Coronary artery (tissue), 2 donors: ENCODE measurements at regions not wholly inside any gene's neighbourhood (a gene's known extent, or its start where the extent isn't known, plus 50 kb on each side); places are given as distances from the start of the nearest gene placed in this dataset.

Experiments
- DNase-seq: peaks from one replicate; pipeline ENCODE4 v3.0.0-alpha.2; 2017; ENCODE audit warnings: low spot score
- H3K27ac ChIP-seq, 2 donors: fragments of 200-600 bp; sonication (generic); one replicate each; pipeline ENCODE4 v1.5.1; 2016 to 2019
- H3K4me3 ChIP-seq: fragments of 200-600 bp; sonication (generic); 2 replicates; pipeline ENCODE4 v1.5.1; 2016; ENCODE audit warnings: mild to moderate bottlenecking, moderate library complexity
- TF ChIP-seq, protein P1 (sequence below): fragments of 200-600 bp; sonication (generic); IDR thresholded peaks from one replicate; pipeline ENCODE4 v1.5.1; 2019; ENCODE audit warnings: antibody characterized with exemption

DNA sequence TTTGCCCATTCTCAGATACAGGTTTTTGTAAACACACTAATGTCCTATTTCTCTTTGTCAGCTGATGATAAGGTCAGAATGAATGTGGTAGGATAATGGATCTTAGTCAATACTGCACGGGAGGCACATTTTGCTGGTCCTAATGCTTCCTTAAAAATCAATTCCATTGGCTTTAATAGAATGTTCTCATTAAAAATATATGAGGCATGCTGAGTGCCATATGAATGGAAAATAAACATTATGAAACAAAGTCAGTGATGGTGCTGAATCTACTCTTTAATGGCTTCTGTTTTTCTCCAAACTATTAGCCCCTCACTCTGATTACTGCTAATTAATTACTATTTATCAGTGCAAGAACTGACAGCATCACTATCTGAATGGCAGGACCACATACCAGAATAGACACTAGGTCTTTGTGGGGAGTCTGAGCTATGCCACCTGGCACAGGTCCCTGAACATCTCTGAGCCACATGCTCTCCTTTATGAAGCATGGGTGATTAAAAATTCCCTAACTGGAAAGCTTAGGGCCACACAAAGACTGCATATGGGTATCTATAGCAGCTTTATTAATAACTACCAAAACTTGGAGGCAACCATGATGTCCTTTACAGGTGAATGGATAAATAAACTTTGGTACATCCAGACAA is 278.9 kb downstream of the MEX3B start:
- no peak overlapping the region for H3K27ac ChIP-seq
- no peak overlapping the region for H3K4me3 ChIP-seq
- TF ChIP-seq, protein P1, sequence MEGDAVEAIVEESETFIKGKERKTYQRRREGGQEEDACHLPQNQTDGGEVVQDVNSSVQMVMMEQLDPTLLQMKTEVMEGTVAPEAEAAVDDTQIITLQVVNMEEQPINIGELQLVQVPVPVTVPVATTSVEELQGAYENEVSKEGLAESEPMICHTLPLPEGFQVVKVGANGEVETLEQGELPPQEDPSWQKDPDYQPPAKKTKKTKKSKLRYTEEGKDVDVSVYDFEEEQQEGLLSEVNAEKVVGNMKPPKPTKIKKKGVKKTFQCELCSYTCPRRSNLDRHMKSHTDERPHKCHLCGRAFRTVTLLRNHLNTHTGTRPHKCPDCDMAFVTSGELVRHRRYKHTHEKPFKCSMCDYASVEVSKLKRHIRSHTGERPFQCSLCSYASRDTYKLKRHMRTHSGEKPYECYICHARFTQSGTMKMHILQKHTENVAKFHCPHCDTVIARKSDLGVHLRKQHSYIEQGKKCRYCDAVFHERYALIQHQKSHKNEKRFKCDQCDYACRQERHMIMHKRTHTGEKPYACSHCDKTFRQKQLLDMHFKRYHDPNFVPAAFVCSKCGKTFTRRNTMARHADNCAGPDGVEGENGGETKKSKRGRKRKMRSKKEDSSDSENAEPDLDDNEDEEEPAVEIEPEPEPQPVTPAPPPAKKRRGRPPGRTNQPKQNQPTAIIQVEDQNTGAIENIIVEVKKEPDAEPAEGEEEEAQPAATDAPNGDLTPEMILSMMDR = no peak
- no peak for DNase-seq

DNA sequence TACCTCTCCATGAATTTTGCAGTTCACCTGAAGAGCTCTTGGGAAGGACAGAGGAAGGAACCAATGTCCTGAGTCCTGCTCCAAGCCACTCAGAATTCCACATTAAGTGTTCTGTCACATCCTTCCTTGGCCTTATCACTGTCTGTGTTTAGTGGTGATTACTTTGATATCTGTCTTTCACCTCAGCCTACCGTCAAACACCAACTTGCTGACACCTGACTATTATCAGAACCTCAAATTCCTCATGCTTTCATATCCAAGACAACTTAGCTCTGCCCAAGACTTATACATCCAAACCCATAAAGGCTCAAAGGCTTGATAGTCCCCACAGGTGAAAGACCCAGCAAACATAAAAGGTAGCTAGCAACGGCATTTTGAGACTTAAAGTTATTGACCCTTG is 280.0 kb downstream of the MEX3B start:
- no peak for DNase-seq
- TF ChIP-seq, protein P1 = no peak
- H3K27ac ChIP-seq = no peak overlapping the region
- no peak overlapping the region for H3K4me3 ChIP-seq

DNA sequence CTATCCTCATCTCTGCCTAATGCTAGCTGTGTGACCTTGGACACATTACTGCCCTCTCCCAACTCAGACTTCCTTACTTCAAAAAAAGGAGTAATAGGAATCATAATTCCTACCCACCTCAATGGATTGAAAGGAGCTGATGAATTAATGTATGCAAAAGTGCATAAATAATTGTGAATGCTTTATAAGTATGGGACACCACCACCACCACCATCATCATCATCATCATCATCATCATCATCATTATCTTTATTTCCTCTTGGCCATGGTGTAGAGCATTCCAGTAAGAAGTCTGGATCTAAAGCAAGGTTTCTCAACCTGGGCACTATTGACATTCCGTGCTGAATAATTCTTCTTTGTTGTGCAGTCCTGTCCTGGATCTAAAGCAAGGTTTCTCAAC is 282.5 kb downstream of the MEX3B start:
- no peak for DNase-seq
- TF ChIP-seq, protein P1 = no peak
- Histone ChIP-seq H3K4me3 (no peak overlapping the region), H3K27ac (no peak overlapping the region)

DNA sequence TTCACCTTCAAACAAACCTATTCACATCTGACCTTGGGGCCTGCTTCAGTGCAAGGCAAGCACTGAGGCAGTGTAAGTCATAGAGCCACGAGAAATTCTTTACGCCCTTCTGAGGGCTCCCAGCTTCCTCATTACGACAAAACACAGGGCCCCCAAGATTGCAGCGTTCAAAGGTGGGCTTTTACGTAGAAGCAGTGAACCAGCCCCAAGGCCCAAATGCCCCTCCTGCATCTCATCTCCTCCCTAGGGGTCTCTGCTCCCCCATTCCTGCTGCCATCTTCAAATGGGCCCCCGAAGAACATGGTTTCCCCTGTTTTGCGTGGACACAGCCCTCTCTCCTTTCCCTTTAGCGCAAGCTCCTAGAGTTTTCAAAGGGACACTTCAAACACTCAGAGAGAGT is 285.1 kb downstream of the MEX3B start:
- Histone ChIP-seq H3K27ac (no peak overlapping the region), H3K4me3 (no peak overlapping the region)
- TF ChIP-seq, protein P1 = no peak
- DNase-seq = no peak

DNA sequence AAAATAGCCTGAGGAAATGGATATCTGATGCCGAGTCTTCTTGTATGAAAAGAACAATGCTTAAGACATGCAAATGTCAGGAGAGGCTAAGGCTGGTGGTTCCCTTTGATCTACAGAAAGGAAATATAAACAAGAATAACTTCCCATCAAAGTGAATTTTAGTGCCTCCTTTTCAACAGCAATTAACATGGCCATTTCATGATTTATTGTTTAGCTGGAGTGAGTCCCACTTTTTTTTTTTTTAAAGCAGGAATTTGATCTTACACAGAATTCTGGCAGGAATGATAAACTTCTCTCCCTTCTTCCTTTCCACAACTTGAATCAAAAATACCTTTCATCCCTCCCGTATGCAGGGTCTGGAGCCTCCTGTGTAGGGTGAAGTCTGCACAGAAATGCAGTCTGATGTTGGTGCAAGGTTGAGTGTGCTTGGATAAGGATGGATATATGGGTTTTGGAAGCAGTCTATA is 287.0 kb downstream of the MEX3B start:
- no peak overlapping the region for H3K27ac ChIP-seq
- H3K4me3 ChIP-seq = no peak overlapping the region
- TF ChIP-seq, protein P1 = no peak
- no peak for DNase-seq

DNA sequence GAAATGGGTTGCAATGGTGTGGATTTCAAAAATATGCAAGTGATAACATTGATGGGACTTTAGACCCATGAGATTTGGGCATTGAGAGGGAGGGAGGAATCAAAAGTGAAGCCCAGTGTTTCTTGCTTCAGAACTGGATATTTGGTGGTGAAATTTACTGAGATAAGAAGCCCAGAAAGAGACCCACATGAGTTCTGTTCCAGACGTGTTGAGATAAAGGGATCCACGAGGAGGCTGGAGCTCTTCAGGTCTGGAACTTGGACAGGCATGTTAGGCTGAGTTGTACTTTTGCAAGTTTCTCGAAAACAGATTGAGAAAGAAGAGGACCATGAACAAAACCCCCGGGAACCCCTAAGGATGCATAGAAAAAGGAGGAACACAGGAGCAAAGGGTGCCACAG is 290.2 kb downstream of the MEX3B start:
- TF ChIP-seq, protein P1 = no peak

DNA sequence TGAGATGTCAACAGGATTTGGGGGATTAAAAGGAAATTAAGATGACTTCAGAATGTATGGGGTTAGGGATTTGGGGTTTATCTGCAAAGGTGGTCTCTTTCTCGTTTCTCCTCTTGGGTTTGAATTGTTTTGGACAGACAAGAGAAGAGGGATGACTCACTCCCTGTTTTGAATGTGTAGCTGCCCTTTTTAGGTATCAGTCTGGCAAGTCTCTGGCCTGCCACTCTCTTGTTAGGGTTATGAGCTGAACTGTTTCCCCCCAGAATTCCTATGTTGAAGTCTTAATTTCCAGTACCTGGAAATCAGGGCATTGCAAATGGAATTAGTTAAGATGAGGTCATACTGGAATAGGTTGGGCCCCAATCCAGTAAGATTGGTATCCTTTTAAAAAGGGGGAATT is 291.7 kb downstream of the MEX3B start:
- DNase-seq = no peak
- Histone ChIP-seq H3K27ac (no peak overlapping the region), H3K4me3 (no peak overlapping the region)
- TF ChIP-seq, protein P1 = no peak

More for the DNA sequence above, 290.2 kb downstream of the MEX3B start:
- no peak for DNase-seq
- Histone ChIP-seq H3K27ac (no peak overlapping the region), H3K4me3 (no peak overlapping the region)
